H9 (cell line): ENCODE measurements at regions not wholly inside any gene's neighbourhood (a gene's known extent, or its start where the extent isn't known, plus 50 kb on each side); places are given as distances from the start of the nearest gene placed in this dataset.

ENCODE experiments used
- DNase-seq: peaks from one replicate; pipeline ENCODE4 v3.0.0-alpha.2; 2017
- H2AFZ ChIP-seq: one replicate; pipeline ENCODE4 v1.6.1; 2013; ENCODE audit warnings: mild to moderate bottlenecking, low read length, control low read depth, moderate library complexity
- H2AK5ac ChIP-seq: 2 replicates; pipeline ENCODE4 v1.6.1; 2013; ENCODE audit warnings: low read length, control low read depth, mixed read lengths; ENCODE audit not compliant: insufficient read length
- H2BK120ac ChIP-seq: one replicate; pipeline ENCODE4 v1.6.1; 2013; ENCODE audit warnings: low read depth, mild to moderate bottlenecking, low read length, control low read depth, inconsistent platforms; ENCODE audit not compliant: poor library complexity, severe bottlenecking
- H2BK12ac ChIP-seq: 2 replicates; pipeline ENCODE4 v1.6.1; 2013; ENCODE audit warnings: low read length, control low read depth, mixed read lengths, low read depth; ENCODE audit not compliant: insufficient read length
- H2BK15ac ChIP-seq: 2 replicates; pipeline ENCODE4 v1.6.1; 2013; ENCODE audit warnings: low read depth, low read length, control low read depth
- H2BK20ac ChIP-seq: one replicate; pipeline ENCODE4 v1.6.1; 2013; ENCODE audit warnings: low read depth, mild to moderate bottlenecking, low read length, control low read depth, inconsistent platforms; ENCODE audit not compliant: poor library complexity, severe bottlenecking
- H2BK5ac ChIP-seq: 2 replicates; pipeline ENCODE4 v1.6.1; 2013; ENCODE audit warnings: low read length, control low read depth, mixed read lengths; ENCODE audit not compliant: insufficient read length
- H3K14ac ChIP-seq: 2 replicates; pipeline ENCODE4 v1.6.1; 2013; ENCODE audit warnings: low read length, control low read depth; ENCODE audit not compliant: insufficient read depth
- H3K18ac ChIP-seq: 2 replicates; pipeline ENCODE4 v1.6.1; 2013; ENCODE audit warnings: low read depth, mild to moderate bottlenecking, mixed read lengths, low read length, control low read depth; ENCODE audit not compliant: insufficient read length
- H3K23ac ChIP-seq: 2 replicates; pipeline ENCODE4 v1.6.1; 2013; ENCODE audit warnings: low read length, control low read depth, mixed read lengths, low read depth; ENCODE audit not compliant: insufficient read length
- H3K23me2 ChIP-seq: 2 replicates; pipeline ENCODE4 v1.6.1; 2013; ENCODE audit warnings: low read depth, mild to moderate bottlenecking, mixed read lengths, low read length, control low read depth; ENCODE audit not compliant: insufficient read length, poor library complexity, severe bottlenecking
- H3K27ac ChIP-seq: 2 replicates; pipeline ENCODE4 v1.5.1; 2013; ENCODE audit warnings: low read length, control low read depth, mixed read lengths, low read depth; ENCODE audit not compliant: insufficient read length
- H3K27me3 ChIP-seq: 2 replicates; pipeline ENCODE4 v1.6.1; 2013; ENCODE audit warnings: low read length, control low read depth, inconsistent platforms; ENCODE audit not compliant: insufficient read depth
- H3K4ac ChIP-seq: 2 replicates; pipeline ENCODE4 v1.6.1; 2013; ENCODE audit warnings: low read depth, mild to moderate bottlenecking, control low read depth, inconsistent platforms, low read length, moderate library complexity
- H3K4me1 ChIP-seq: 2 replicates; pipeline ENCODE4 v1.6.1; 2013; ENCODE audit warnings: low read length, control low read depth, inconsistent platforms; ENCODE audit not compliant: insufficient read depth
- H3K4me2 ChIP-seq: 2 replicates; pipeline ENCODE4 v1.6.1; 2013; ENCODE audit warnings: low read length, control low read depth, mixed read lengths; ENCODE audit not compliant: insufficient read length, insufficient read depth
- H3K56ac ChIP-seq: 2 replicates; pipeline ENCODE4 v1.6.1; 2013; ENCODE audit warnings: low read depth, mild to moderate bottlenecking, mixed read lengths, low read length, control low read depth; ENCODE audit not compliant: insufficient read length
- H3K79me1 ChIP-seq: 2 replicates; pipeline ENCODE4 v1.6.1; 2013; ENCODE audit warnings: low read depth, mild to moderate bottlenecking, moderate library complexity, low read length, control low read depth, inconsistent platforms; ENCODE audit not compliant: insufficient read depth, poor library complexity, severe bottlenecking
- H3K79me2 ChIP-seq: 2 replicates; pipeline ENCODE4 v1.6.1; 2013; ENCODE audit warnings: low read length, control low read depth, inconsistent platforms; ENCODE audit not compliant: insufficient read depth
- H3K9ac ChIP-seq: 2 replicates; pipeline ENCODE4 v1.6.1; 2013; ENCODE audit warnings: low read length, control low read depth, mixed read lengths; ENCODE audit not compliant: insufficient read length; ENCODE audit errors: extremely low read depth
- H3K9me3 ChIP-seq: one replicate; pipeline ENCODE4 v1.6.1; 2013; ENCODE audit warnings: low read depth, low read length, inconsistent platforms; ENCODE audit not compliant: control insufficient read depth
- H3T11ph ChIP-seq: one replicate; pipeline ENCODE4 v1.6.1; 2013; ENCODE audit warnings: mild to moderate bottlenecking, low read length, control low read depth, inconsistent platforms
- H4K20me1 ChIP-seq: one replicate; pipeline ENCODE4 v1.6.1; 2013; ENCODE audit not compliant: control insufficient read depth, insufficient read length, insufficient read depth
- H4K5ac ChIP-seq: 2 replicates; pipeline ENCODE4 v1.6.1; 2013; ENCODE audit warnings: low read depth, mild to moderate bottlenecking, mixed read lengths, low read length, control low read depth; ENCODE audit not compliant: insufficient read length
- H4K8ac ChIP-seq: replicated peaks from 2 replicates; pipeline ENCODE4 v1.6.1; 2013; ENCODE audit warnings: low read length, control low read depth, mixed read lengths, low read depth; ENCODE audit not compliant: insufficient read length
- H4K91ac ChIP-seq: 2 replicates; pipeline ENCODE4 v1.6.1; 2013; ENCODE audit warnings: low read depth, mild to moderate bottlenecking, moderate library complexity, mixed read lengths, low read length, control low read depth; ENCODE audit not compliant: insufficient read length
- H3K27ac Mint-ChIP-seq, 3 experiments: 2 replicates in 2 of 3; 3 replicates in 1 of 3; pipeline ENCODE4 v1.8.0; 2020 to 2021; ENCODE audit warnings: mixed read lengths in 3 of 3, mild to moderate bottlenecking in 1 of 3, moderate library complexity in 1 of 3
- H3K27me3 Mint-ChIP-seq: 2 replicates; pipeline ENCODE4 v1.8.0; 2021; ENCODE audit warnings: low read depth, mild to moderate bottlenecking, moderate library complexity, mixed read lengths
- H3K36me3 Mint-ChIP-seq, 3 experiments: 2 replicates in 2 of 3; 3 replicates in 1 of 3; pipeline ENCODE4 v1.8.0; 2020 to 2021; ENCODE audit warnings: low read depth in 3 of 3, mixed read lengths in 3 of 3; ENCODE audit not compliant: insufficient read depth in 1 of 3
- H3K4me1 Mint-ChIP-seq, 2 experiments: 2 replicates each; pipeline ENCODE4 v1.8.0; 2020; ENCODE audit warnings: mixed read lengths in 2 of 2
- H3K4me3 Mint-ChIP-seq, 2 experiments: 2 replicates in 1 of 2; 3 replicates in 1 of 2; pipeline ENCODE4 v1.8.0; 2020 to 2021; ENCODE audit warnings: mild to moderate bottlenecking in 2 of 2, mixed read lengths in 2 of 2, moderate library complexity in 1 of 2
- H3K9me3 Mint-ChIP-seq, 2 experiments: 2 replicates in 1 of 2; 3 replicates in 1 of 2; pipeline ENCODE4 v1.8.0; 2020; ENCODE audit warnings: mild to moderate bottlenecking in 2 of 2, mixed read lengths in 2 of 2, moderate library complexity in 1 of 2
- CTCF ChIP-seq: fragments of 200-600 bp; sonication (generic); conservative IDR thresholded peaks from 3 replicates; pipeline ENCODE4 v1.8.0; 2021; ENCODE audit warnings: antibody characterized with exemption, mild to moderate bottlenecking
- WGBS: extraction: QIAGEN DNeasy Blood & Tissue Kit; methylation state at CpG from one replicate; pipeline ENCODE4 v1.1.7; 2013; ENCODE audit warnings: missing lambda C conversion rate, low lambda C conversion rate, mixed read lengths; ENCODE audit not compliant: insufficient read length; ENCODE audit errors: extremely low coverage; 5-methylcytosine and 5-hydroxymethylcytosine counted together

DNA sequence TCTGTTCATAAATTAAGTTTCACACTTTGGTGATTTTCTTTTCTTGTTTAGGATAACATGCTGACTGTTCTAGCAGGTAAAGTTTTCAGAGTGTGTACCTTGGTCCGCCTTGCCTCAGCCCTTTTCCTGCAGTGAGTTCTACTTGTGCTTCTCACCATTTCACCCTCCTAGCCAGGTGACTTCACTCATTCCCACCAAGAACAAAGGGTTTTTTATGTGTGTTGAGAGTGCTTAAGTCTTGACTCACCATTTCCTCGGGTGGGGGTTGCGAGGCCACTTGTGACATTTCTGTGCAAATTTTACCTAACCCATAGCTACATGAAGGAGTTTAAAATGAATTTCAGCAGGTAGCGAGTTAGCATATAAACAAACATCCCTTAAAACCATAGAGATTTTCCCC, 81.4 kb downstream of the C3orf38 start:
- Mint-ChIP-seq H3K4me1 (peaks cover 5 to 10% of the 10 kb centered on the region in 2 experiments), H3K9me3 (no peaks in the 10 kb centered on the region), H3K36me3 (no peaks in the 10 kb centered on the region; a peak in 1 of 7 replicates), H3K4me3 (no peak overlapping the region), H3K27ac (peak overlapping the region in 2 of 3 experiments; percentile 27 to 49; a peak in 1 of 7 replicates), H3K27me3 (no peaks in the 10 kb centered on the region)
- H3K56ac ChIP-seq: no peak overlapping the region
- no peak overlapping the region for H2BK120ac ChIP-seq
- H2BK15ac ChIP-seq: no peak overlapping the region
- no peak overlapping the region for H3T11ph ChIP-seq
- H3K27me3 ChIP-seq: no peaks in the 10 kb centered on the region
- no peaks in the 10 kb centered on the region for H3K79me2 ChIP-seq
- no CpG with 5 or more reads among the region's 4 CpGs for WGBS
- no peak overlapping the region for H4K91ac ChIP-seq
- H3K18ac ChIP-seq: no peak overlapping the region
- no peaks in the 10 kb centered on the region for H3K23me2 ChIP-seq
- TF ChIP-seq CTCF: no peak
- no peak overlapping the region for H2BK12ac ChIP-seq
- H3K4me1 ChIP-seq: peaks cover 3% of the 10 kb centered on the region; the same call in 1 of the 2 replicates
- H3K4ac ChIP-seq: no peak overlapping the region
- no peak overlapping the region for H3K9ac ChIP-seq
- H4K20me1 ChIP-seq: no peaks in the 10 kb centered on the region
- H2AK5ac ChIP-seq: no peak overlapping the region
- no peak overlapping the region for H2BK5ac ChIP-seq
- H2AFZ ChIP-seq: no peak overlapping the region
- no peaks in the 10 kb centered on the region for H3K79me1 ChIP-seq
- H3K4me2 ChIP-seq: no peak overlapping the region
- no peak overlapping the region for H3K14ac ChIP-seq
- no peak overlapping the region for H4K8ac ChIP-seq
- no peak overlapping the region for H3K23ac ChIP-seq
- H3K27ac ChIP-seq: no peak overlapping the region
- DNase-seq: no peak
- no peaks in the 10 kb centered on the region for H3K9me3 ChIP-seq
- H2BK20ac ChIP-seq: no peak overlapping the region
- no peak overlapping the region for H4K5ac ChIP-seq
